OCI-LY3 (cell line): ENCODE measurements at regions not wholly inside any gene's neighbourhood (a gene's known extent, or its start where the extent isn't known, plus 50 kb on each side); places are given as distances from the start of the nearest gene placed in this dataset.

ENCODE experiments used
- CTCF ChIP-seq: fragments of 200-600, 300-600 bp; sonication (generic); IDR thresholded peaks from 2 replicates; pipeline ENCODE4 v1.5.1; 2014; ENCODE audit warnings: antibody characterized with exemption, low read length, low read depth
- EZH2phosphoT487 ChIP-seq: fragments of 200-600 bp; shearing (Covaris generic); IDR thresholded peaks from 2 replicates; pipeline ENCODE4 v1.6.1; 2018; ENCODE audit warnings: antibody characterized with exemption, mixed run types, low read depth

DNA sequence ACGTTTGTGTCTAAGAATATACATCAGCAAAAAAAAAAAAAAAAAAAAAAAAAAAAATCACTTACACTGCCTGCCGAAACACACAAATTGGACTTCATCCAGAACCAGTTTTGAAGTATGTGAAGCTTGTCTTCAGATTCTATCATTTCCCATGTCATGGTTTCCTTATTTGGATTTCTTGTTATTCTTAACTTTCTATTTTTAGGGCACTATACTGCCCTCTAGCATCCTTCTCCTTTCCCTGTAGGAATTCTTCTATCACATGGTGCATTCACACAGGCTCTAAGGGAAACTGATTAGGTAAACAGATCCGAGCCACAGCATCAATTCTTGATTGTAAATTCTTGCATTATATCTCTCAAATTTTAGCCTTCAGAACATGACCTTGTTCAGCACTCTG, 1507.5 kb downstream of the OLFM4 start:
- TF ChIP-seq CTCF: no peak
- TF ChIP-seq EZH2phosphoT487: no peak
